NOMO-1 (cell line): ENCODE measurements at regions not wholly inside any gene's neighbourhood (a gene's known extent, or its start where the extent isn't known, plus 50 kb on each side); places are given as distances from the start of the nearest gene placed in this dataset.
A peak's percentile ranks its signal among the peaks of the same experiment; 100 is the strongest.

Experiments used
- DNase-seq, 2 experiments: peaks; one replicate each; lab custom pipeline; 2025; ENCODE audit not compliant: unreplicated experiment in 2 of 2; lab: John Stamatoyannopoulos, UW

DNA sequence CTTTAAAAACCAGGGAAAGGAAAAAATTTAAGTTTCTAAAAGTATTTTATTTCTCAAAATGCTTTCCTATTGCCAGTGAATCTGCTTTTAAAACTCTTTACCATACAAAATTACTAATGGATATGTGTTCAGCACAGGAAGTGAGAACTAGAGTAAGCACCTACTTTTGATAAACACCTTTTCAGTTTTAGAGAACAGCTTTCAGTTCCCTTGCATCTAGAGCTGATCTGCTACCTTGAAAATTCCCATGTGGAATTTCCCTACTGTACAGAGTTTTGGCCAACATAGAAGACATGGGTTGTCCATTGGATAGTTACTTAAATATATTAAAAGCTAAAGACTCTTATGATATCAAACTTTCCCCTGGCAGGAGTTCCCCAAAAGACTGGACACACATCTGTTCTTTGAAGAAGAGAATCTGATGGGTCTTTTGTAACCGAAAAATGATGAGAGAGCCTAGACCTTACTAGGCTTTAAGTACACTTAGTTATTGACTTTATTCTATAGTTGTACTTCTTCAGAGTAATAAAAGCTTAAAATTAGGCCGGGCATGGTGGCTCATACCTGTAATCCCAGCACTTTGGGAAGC, 112.1 kb upstream of the CNTNAP4 start:
- DNase-seq: no peak

DNA sequence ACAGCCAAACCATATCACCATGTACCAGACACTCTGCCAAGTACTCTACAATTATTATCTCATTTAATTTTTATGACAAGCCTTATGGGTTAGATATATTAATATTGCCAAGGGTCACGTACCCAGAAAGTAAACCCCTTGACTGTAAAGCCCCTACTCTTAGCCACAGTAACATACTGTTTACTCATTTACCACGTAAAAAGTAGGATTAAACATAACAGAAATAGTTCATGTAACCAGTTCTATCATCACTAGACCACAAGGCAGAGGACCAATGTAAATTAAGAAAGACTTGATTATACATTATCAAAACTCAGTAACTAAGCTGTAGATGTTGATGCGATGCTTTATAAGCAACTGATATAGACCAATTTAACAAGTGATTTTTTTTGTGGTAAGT, 101.5 kb upstream of the CNTNAP4 start:
- DNase-seq: no peak

DNA sequence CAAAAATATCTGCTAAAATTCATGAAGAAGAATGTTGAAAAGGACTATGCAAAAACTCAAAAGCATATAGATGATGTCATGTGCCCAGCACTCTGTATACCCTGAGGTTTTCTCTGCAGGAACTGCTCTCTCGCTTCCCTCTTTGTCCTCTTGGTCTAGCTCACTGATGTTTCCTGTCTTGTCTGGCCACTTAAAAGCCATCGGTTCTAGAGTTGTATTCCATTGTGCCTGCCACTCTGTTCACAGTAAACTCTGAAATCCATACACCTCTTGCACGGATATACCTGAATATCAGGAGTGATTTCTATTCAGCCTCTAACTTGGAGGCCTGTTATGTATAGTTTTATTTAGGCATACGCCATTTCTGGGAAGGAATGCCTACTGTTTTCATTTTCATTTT, 101.0 kb upstream of the CNTNAP4 start:
- peak; percentile 19 to 43 for DNase-seq

DNA sequence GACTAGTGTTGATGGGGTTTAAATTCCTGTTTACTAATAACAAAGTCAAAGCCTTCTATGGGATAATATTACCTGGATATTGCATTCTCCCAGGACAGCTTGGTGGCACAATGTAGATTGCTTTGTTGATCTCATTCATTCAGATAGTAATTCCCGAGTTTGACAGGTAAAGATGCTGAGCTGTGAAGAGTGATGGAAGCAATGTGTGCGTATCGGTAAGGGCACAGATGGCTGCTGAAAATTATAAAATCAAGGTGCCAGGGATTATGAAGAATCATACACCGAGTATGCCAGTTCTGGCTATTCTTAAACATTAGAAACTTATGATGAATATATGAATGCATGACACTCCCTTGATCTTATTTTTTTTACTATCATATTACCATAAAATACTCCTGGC, 100.6 kb upstream of the CNTNAP4 start:
- DNase-seq: no peak

DNA sequence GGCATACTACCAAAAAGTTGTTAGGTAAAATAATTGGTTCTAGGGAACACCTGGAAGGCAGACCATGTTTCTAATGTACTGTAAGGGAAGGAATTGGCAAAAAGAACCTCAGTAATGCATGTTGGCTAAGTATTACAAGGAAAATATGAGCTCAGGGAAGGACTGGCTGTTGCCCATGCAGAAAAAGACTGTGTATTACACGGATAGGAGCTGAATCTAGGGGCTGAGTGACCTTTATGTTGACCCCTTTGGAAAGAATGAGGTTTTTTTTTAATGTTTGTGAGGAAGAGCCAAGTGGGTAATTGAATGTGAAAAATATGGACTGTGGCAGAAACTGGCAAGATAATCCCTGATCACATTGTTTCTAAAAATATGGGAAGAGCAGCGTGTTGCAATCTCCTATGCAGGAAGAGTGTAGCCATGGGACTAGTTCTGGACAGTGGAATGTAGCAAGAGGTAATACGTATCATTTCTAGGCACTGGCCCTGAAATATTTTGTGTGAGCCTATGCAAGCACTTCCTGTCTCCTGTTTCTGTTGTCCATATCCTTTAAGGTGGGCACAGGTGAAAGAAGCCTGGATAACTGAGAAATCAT, 95.1 kb upstream of the CNTNAP4 start:
- DNase-seq: no peak

DNA sequence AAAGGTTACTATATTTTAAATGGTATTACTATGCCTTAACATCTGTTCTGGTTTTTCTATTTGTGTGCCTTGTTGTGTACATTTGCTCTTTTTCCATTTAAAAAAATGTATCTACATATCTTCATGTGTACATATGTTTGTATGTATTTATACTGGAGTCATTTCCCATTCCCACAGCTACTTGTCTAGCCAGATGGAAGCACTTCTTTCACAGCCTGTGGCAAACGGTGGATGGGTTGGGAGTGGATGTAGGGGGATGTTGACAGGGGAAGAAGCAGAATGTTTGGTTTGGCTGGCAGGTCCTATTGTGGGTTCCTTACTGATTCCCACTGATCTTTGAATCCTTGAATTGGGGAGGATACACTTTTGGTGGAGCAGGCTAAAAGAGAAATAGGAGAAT, 93.6 kb upstream of the CNTNAP4 start:
- no peak for DNase-seq

DNA sequence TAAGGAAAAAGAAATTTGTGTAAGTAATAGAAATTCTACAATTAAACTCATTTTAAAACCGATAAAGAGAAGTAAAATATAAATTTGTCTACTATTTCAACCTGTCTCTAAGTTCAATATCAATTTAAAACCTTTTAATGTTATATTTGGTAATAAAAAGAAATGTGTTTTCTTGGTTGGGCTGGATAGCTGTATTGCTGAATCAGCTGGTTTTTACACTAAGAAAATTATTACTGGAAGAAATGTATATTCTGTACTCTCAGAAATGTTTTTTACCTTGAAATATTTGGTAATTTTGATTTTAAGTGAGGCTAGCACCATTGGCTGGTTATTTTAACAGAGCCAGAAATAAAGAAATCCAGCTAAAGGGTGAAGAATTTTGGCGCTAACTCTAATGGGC, 87.1 kb upstream of the CNTNAP4 start:
- no peak for DNase-seq

DNA sequence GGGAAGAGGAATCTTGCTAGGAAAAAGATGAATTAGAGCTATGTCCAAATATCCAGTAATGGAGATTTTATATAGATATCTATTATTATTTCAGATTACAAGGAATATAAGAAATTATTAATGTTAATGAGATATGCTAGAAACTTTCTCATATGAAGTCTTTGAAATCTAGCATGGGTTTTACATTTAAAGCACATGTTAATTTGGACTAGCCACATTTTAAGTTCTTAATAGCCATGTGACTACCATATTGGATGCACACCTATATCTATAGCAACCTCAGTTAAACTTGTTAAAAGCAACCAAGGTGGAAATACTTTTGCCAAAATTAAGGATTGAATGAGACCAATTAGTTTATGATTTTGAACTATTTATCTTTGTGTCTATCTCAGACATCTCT, 86.7 kb upstream of the CNTNAP4 start:
- no peak for DNase-seq

DNA sequence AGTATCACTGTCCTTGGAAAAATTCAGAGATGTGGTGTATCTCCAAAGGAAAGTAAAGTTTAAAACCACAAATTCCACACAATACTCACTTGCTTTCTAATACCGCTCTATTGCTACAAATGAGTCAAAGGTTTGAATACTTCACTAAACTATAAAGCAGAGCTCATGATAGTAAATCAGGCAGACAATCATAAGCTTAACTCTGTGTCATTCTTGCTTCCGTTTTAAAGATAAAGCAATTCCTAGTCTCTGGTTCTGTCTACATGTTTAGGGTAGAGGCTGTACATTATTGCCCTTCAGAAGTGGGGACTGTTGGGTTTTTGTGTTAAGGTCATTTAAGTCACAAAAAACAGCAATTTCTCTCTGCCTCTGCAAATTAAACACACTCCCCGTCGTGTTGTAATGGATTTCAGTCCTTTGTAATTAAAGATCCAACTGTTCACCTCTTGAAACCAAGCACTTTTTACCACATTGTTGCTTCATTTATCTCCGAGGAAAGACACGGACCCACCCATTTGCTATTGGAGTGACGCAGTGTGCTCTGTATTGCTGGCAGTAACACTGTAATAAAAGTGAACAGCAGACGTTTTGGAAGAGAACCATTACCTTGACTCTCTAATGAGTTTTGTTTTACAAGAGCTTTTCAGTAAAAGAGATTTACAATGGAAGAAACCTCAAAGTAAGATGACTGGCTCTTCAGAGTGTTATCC, 83.1 kb upstream of the CNTNAP4 start:
- DNase-seq: peak; percentile 28 to 64

DNA sequence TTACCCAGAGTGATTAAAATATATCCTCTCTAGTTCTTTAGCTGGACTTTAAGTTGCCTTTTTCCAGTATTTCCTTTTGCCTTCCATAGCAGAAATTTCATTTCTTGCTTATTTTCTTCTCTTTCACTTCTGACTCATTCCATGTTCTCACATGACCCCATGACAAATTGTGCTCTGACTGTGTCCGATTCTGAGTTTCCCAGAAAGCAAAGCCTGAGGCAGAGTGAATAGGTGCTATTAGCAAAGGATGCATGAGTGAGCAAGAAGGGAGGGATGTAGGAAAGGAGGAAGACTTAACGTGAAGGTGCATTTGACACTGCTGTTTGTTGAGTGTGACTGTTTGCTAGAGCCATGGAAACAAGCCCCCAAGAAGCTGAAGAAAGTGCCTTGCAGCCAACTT, 82.6 kb upstream of the CNTNAP4 start:
- DNase-seq: no peak

DNA sequence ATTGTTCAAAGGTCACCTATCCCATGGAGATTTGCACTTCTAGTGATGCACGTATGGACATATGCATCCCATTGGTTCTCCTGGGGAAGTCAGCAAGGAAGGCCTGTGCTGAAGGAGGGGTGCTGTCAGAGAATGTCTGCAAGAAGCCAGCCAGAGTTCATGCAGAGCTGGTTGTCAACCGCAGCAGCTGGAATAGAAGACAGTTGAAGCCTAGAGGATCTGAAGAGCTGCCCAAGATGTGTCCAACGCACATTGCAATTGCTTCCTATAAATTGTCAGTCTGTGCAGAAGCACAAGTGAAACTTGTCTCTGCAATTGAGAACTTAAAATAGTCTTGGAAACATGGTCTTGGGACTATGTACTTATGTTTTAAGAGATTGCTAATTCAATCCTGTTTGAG, 82.1 kb upstream of the CNTNAP4 start:
- DNase-seq: no peak

DNA sequence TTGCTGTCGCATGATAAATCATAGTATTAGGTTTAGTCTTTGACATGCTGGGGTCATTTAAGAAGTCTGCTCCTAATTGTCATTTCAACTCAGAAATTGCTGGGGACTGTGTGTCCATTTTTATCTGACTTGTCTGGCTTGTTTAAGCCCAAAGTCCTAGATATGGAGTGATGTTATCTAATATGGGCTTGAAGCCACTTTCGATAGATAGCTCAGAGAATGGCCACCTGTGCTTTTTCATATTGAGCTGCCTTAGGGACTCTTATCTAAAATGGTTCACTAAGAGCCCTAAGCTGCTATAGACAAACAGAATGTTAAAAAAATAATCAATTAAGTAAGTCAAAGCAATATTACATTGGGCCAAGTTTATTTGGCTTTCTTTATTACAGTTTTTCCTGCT, 81.6 kb upstream of the CNTNAP4 start:
- DNase-seq: no peak

DNA sequence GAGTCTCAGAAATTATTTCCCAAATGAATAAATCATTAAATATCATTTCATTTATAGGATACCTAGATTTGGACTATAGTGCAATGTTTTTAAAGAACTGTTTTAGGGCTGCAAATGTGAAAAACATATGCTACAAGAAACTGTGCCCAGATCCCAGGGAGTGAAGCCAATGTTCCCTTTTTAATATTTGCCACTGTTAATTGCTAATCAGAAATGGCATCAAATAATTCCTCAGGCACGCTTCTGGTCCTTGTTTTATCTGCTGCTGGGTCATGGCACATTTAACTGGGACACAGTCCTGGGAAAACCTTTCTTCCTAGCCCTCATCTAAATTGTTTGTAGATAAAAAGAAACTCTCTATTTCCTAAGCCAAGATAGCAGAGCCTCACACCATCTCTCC, 79.3 kb upstream of the CNTNAP4 start:
- DNase-seq: no peak

DNA sequence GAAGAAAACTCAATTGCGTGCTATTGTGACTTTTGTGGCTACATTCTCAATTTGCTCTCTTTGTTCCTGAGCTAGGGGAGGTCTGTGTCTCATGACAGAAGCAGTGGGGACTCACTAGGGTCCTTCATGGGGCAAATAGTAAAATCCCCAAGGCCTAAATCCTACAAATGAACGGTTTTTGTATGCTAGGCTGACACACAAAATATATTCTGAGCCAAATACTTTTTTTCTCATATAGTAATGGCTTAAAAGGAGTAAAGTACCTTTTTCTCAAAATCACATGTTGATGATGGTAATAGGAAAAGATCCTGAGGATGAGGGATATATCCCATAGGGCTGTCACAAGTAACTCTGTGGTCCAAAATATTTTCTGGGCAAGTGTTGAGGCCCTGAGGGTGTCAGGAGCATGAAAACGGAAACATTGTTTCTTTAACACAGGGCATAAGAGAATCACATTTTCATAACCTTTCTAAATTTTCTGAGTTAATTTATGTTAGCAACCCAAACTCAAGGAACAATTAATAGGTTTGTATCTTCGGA, 77.5 kb upstream of the CNTNAP4 start:
- DNase-seq: no peak

DNA sequence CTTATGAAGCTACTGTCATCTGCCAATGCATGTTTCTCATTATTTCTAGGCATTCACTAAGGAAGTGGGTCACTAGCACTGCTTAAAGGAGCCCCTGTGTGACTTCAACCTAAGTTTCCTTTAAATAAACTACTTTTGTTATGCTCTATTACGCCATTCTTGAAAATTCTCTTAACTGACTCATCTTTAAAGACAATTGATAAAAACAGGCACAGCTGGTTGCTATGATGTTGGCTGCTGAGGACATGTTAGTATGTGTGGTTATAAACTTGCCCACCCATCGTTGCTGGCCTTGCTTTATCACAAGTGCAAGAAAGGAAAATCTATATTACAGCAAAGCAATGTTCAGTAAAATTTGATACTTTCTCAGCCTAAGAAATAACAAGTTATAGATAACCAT, 75.8 kb upstream of the CNTNAP4 start:
- DNase-seq: no peak

DNA sequence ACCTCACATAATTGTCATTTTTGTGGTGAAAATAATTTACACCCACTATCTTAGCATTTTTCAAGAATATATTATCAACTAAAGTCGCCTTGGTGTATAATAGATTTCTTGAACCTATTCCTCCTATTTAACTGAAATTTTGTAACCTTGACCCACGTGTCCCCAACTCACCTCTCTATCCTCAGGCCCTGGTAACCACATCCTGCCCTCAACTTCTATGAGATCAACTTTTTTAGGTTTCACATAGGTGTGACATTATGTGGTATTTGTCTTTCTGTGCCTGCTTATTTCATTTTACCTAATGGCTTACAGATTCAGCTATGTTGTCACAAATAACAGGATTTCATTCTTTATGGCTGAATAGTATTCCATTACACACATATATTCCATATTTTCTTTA, 73.0 kb upstream of the CNTNAP4 start:
- no peak for DNase-seq

DNA sequence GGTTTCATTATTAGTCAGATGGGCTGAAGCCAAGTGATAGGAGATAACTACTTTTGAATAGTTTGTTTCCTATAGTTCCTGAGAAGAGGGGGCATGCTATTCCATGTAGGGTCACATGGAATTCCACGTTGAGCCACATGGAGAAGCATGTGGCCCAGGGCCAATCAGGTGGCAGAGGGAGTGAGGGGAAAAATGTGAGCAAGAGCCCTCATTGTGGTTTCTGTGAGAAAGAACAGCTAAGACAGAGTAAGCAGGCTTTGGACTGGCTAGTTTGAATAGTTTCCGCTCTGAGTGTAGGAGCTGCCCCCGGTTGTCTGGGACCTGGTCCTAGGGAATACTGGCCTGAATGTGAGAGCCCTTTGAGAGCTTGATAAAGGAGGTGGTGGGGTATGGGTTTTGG, 69.9 kb upstream of the CNTNAP4 start:
- DNase-seq: no peak

DNA sequence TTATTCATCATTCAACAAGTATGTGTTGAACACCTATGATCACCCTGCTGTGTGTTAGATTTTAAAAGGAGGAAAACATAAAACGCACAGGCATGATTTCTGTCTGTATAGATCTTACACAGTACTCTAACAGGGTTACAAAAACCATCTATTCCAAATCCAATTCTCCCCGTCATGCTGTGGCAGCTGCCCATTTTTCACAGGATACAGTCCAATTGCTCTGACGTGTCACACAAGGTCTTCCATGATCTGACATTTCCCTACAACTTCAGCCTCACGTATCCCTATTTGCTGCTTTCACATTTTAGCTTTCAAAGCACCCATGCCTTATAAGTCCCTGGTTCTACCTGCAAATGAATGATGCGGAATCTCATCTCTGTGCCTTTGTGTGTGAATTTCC, 67.0 kb upstream of the CNTNAP4 start:
- DNase-seq: no peak

DNA sequence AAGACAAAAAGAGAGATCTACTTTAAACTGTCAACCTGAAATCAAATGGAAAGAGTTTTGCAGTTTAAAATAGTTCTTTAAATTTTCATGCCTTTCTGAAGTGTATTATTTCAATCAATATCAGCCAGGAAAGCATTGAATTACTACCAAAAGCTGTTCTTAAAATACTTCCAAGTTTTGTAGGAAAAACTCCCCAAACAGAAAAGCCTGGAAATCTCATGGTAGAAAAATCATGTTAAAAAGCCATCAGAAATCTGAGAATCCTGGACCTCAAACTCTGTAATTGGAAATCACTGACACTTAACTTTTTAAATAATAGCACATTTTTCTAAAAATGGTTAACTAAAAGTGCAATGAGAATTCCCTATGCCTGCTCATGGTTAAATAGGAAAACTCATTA, 63.3 kb upstream of the CNTNAP4 start:
- DNase-seq: no peak

DNA sequence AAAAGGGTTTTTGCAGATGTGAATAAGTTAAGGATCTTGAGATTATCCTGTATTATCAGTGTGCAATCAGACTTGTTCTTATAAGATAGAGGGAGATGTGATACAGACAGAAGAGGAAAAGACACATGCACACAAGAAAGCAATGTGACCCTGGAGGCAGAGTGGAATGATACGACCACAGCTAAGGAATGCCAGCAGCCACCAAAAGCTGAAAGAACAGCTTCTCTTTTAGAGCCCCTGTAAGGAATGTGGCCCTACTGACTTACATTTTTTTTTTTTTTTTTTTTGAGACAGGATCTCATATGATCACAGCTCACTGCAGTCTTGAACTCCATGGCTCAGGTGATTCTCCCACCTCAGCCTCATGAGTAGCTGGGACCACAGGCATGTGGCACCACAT, 62.3 kb upstream of the CNTNAP4 start:
- no peak for DNase-seq

DNA sequence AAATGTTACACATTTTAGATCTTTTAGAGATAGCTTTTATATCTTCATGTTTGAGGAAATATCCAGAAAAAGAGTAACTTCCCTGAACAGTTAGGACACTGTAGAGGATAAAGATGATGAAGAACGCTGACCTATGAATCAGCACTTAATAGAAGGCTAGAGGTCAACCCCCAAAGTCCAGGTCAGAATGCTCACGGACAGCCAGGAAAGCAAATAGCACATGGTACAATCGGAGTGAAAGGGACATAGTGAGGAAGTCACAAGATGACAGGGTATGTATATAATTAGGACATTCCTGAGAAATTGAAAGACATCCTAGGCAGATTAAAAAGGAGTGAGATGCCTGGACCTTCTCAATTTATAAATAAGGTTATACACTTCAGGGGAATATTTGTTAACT, 55.1 kb upstream of the CNTNAP4 start:
- no peak for DNase-seq

DNA sequence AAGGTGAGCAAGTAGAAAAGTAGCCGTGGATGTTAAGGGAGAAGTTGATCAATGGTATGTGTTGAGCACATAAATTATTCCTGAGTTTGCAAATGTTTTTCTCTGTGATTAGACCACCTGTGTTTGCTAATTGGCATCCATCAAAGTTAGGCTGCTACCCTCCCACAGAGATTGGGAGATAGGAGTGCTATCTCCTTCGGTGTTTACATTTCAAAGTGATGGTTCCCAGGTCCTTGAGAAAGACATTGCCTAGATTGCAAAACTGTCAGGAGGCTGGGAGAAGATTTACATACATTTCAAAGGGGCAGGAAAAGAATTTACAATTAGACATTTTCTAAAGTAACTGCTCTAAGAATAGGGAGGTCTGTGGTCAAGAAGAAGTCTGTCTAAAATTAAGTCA, 54.3 kb upstream of the CNTNAP4 start:
- no peak for DNase-seq
